ENCODE measurements at regions not wholly inside any gene's neighbourhood (a gene's known extent, or its start where the extent isn't known, plus 50 kb on each side); places are given as distances from the start of the nearest gene placed in this dataset.

GRCh38 chr3:8273479-8273878 lies 228.1 kb upstream of the LMCD1 start:
- no peak for DNase-seq (ENCODE audit: low read depth)
- no peak overlapping the region for H3K4me3 ChIP-seq (ENCODE audit: low read length)
- TF ChIP-seq, protein P1, sequence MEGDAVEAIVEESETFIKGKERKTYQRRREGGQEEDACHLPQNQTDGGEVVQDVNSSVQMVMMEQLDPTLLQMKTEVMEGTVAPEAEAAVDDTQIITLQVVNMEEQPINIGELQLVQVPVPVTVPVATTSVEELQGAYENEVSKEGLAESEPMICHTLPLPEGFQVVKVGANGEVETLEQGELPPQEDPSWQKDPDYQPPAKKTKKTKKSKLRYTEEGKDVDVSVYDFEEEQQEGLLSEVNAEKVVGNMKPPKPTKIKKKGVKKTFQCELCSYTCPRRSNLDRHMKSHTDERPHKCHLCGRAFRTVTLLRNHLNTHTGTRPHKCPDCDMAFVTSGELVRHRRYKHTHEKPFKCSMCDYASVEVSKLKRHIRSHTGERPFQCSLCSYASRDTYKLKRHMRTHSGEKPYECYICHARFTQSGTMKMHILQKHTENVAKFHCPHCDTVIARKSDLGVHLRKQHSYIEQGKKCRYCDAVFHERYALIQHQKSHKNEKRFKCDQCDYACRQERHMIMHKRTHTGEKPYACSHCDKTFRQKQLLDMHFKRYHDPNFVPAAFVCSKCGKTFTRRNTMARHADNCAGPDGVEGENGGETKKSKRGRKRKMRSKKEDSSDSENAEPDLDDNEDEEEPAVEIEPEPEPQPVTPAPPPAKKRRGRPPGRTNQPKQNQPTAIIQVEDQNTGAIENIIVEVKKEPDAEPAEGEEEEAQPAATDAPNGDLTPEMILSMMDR (conservative IDR thresholded peaks at IDR 0.05; ENCODE audit: low read depth, low read length), result no peak

DNA sequence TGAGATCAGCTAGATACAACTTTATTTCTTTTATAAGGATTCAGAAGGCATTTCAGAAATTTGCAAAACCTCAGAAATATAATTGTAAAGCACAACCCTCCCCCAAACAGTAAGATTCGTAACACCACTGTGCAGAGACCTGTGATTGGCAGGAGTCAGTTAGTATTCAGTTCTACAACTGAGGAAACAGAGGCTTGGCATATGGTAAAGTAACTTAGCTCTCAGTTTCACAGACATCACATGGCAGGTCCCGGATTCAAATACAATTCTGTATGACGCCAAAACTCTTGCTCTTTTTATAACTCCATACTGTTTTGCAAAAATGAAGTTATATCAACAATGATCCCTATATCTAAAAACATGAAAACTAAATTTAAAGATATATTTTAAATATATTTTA lies 225.6 kb upstream of the LMCD1 start:
- TF ChIP-seq, protein P1 (conservative IDR thresholded peaks at IDR 0.05; ENCODE audit: low read depth, low read length), result no peak
- H3K4me3 ChIP-seq (ENCODE audit: low read length), result no peak overlapping the region
- DNase-seq (ENCODE audit: low read depth), result no peak

DNA sequence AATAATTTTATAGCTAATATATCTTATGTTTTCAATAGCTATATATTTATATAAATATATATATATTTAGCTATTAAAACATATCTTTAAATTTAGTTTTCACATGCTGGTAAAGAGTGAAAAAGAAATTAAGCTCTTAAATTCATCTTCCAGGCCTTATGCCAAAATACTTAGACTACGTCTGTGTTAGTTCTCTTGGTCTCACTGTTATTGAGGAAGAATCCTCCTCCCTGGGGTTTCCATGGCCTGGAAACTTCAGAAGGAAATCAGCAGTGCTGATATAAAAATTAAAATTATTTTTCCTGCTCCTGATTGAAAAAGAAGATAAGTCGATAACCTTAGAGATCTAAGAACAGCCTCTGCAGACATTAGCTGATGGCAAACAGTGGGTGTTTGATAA lies 225.1 kb upstream of the LMCD1 start:
- H3K4me3 ChIP-seq (ENCODE audit: low read length), result no peak overlapping the region
- TF ChIP-seq, protein P1 (conservative IDR thresholded peaks at IDR 0.05; ENCODE audit: low read depth, low read length), result no peak
- DNase-seq (ENCODE audit: low read depth), result no peak

- no peak overlapping the region for H3K4me3 ChIP-seq (ENCODE audit: low read length)
- TF ChIP-seq, protein P1 (conservative IDR thresholded peaks at IDR 0.05; ENCODE audit: low read depth, low read length), result no peak
- no peak for DNase-seq (ENCODE audit: low read depth)
These were observed 223.2 kb upstream of the LMCD1 start for GRCh38 chr3:8278448-8278847.

DNA sequence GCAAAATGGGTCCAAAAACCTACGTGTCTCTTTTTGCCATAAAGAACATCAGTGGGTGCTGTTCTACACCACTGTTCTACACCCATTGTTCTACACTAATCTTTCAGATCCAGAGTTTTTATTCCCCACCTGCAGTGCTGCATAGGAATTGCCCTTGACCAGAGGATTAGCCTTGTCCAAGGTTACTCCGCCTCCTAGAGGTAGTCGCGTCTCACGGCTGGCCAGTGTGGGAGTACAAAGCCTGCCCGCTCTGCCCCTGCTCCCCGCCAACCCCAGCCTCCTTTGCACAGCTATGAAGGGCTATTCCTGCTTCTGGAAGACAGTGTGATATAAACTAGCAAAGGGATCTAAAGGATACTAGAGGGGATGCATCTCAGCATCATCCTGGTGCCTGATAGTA lies 222.1 kb upstream of the LMCD1 start:
- no peak overlapping the region for H3K4me3 ChIP-seq (ENCODE audit: low read length)
- no peak for DNase-seq (ENCODE audit: low read depth)
- TF ChIP-seq, protein P1 (conservative IDR thresholded peaks at IDR 0.05; ENCODE audit: low read depth, low read length), result no peak

DNA sequence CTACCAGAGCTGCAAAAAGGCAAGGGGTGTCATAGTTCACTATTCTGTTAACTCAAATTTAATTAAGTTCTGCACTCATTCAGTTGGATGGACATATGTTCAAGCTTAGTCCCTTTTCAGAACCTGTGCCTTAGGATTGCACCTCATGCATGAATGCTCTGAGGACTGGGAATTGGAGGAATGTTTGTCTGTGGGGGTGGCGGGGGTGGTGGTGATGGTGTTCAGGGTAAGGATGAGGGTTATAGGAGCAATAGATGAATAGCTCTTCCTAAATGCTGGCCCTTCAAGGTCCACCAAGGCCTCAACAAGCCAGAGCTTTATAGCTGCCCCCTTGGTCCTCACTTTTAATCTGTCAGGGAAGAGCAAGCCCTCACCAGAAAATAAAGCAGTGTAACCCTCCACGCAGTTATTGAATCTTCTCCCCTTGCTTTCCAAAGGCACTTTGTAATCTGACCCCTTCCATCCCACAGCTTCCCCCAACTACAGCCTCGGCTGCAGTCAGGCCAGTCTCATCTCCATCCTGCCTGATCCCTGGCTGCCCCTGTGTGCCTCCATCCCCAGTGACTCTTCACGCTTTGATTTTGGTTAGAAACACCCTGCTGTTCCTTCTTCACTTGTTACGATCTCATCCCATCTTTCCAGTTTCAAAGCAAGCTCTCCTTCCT lies 221.6 kb upstream of the LMCD1 start:
- no peak overlapping the region for H3K4me3 ChIP-seq (ENCODE audit: low read length)
- DNase-seq (ENCODE audit: low read depth), result no peak
- TF ChIP-seq, protein P1 (conservative IDR thresholded peaks at IDR 0.05; ENCODE audit: low read depth, low read length), result no peak

- H3K4me3 ChIP-seq (ENCODE audit: low read length), result no peak overlapping the region
- no peak for DNase-seq (ENCODE audit: low read depth)
- TF ChIP-seq, protein P1 (conservative IDR thresholded peaks at IDR 0.05; ENCODE audit: low read depth, low read length), result no peak
These were observed 219.0 kb upstream of the LMCD1 start for GRCh38 chr3:8282541-8283165.

All from retinal pigment epithelial cell (primary cell).